Neural cell (in vitro differentiated cells): ENCODE measurements at regions not wholly inside any gene's neighbourhood (a gene's known extent, or its start where the extent isn't known, plus 50 kb on each side); places are given as distances from the start of the nearest gene placed in this dataset.

Source experiments
- EP300 ChIP-seq: fragments of 450-650 bp; conservative IDR thresholded peaks from 2 replicates; pipeline ENCODE4 v1.6.1; 2014; ENCODE audit warnings: antibody characterized with exemption, mild to moderate bottlenecking, moderate library complexity; ENCODE audit not compliant: poor library complexity, severe bottlenecking
- EZH2 ChIP-seq: fragments of 200-600, 300-800 bp; shearing (Covaris generic), sonication (generic); IDR thresholded peaks from 2 replicates; pipeline ENCODE4 v1.6.1; 2014; ENCODE audit warnings: antibody characterized with exemption, low read length, borderline replicate concordance, mild to moderate bottlenecking; ENCODE audit not compliant: insufficient read depth, poor library complexity, severe bottlenecking
- TF ChIP-seq, protein P1 (sequence below): fragments of 450-650 bp; IDR thresholded peaks from 2 replicates; pipeline ENCODE4 v1.5.1; 2014; ENCODE audit warnings: antibody characterized with exemption, mild to moderate bottlenecking, moderate library complexity; ENCODE audit not compliant: poor library complexity, severe bottlenecking
- TF ChIP-seq, protein P2 (sequence below): IDR thresholded peaks from 2 replicates; pipeline ENCODE4 v1.6.1; 2012; ENCODE audit warnings: borderline replicate concordance

DNA sequence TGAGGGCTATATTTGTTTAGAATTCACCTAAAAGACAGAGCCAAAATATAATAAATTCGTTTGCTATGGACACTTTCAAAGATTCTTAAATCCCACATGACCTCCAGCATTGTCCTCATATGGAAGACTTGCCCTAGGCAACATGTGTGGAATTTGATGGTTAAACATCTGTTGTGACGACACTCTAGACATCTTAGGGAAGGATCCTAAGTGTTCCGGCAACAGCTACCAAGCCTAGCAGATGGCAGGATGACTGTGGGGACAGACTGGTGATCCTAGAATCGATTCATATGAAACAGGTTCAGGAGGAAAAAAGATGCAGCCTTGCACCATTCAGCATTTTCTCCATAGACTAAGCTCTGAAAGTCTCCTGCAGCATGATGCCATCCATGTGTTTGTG lies 77.6 kb upstream of the BACH2 start:
- TF ChIP-seq, protein P1, sequence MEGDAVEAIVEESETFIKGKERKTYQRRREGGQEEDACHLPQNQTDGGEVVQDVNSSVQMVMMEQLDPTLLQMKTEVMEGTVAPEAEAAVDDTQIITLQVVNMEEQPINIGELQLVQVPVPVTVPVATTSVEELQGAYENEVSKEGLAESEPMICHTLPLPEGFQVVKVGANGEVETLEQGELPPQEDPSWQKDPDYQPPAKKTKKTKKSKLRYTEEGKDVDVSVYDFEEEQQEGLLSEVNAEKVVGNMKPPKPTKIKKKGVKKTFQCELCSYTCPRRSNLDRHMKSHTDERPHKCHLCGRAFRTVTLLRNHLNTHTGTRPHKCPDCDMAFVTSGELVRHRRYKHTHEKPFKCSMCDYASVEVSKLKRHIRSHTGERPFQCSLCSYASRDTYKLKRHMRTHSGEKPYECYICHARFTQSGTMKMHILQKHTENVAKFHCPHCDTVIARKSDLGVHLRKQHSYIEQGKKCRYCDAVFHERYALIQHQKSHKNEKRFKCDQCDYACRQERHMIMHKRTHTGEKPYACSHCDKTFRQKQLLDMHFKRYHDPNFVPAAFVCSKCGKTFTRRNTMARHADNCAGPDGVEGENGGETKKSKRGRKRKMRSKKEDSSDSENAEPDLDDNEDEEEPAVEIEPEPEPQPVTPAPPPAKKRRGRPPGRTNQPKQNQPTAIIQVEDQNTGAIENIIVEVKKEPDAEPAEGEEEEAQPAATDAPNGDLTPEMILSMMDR = no peak
- TF ChIP-seq, protein P2, sequence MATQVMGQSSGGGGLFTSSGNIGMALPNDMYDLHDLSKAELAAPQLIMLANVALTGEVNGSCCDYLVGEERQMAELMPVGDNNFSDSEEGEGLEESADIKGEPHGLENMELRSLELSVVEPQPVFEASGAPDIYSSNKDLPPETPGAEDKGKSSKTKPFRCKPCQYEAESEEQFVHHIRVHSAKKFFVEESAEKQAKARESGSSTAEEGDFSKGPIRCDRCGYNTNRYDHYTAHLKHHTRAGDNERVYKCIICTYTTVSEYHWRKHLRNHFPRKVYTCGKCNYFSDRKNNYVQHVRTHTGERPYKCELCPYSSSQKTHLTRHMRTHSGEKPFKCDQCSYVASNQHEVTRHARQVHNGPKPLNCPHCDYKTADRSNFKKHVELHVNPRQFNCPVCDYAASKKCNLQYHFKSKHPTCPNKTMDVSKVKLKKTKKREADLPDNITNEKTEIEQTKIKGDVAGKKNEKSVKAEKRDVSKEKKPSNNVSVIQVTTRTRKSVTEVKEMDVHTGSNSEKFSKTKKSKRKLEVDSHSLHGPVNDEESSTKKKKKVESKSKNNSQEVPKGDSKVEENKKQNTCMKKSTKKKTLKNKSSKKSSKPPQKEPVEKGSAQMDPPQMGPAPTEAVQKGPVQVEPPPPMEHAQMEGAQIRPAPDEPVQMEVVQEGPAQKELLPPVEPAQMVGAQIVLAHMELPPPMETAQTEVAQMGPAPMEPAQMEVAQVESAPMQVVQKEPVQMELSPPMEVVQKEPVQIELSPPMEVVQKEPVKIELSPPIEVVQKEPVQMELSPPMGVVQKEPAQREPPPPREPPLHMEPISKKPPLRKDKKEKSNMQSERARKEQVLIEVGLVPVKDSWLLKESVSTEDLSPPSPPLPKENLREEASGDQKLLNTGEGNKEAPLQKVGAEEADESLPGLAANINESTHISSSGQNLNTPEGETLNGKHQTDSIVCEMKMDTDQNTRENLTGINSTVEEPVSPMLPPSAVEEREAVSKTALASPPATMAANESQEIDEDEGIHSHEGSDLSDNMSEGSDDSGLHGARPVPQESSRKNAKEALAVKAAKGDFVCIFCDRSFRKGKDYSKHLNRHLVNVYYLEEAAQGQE = no peak
- TF ChIP-seq EP300 (no peak), EZH2 (no peak)
